ENCODE measurements at regions not wholly inside any gene's neighbourhood (a gene's known extent, or its start where the extent isn't known, plus 50 kb on each side); places are given as distances from the start of the nearest gene placed in this dataset.

- TF ChIP-seq POLR2AphosphoS5 (IDR thresholded peaks at IDR 0.05; ENCODE audit: borderline replicate concordance, low read depth, low read length) (no peak), EZH2 (IDR thresholded peaks at IDR 0.05) (no peak)
These were observed 478.1 kb downstream of the TTLL7 start for GRCh38 chr1:83520797-83521196.

Data from SK-N-MC (cell line).